NCI-H1048 (cell line): ENCODE measurements at regions not wholly inside any gene's neighbourhood (a gene's known extent, or its start where the extent isn't known, plus 50 kb on each side); places are given as distances from the start of the nearest gene placed in this dataset.

ENCODE experiments used
- DNase-seq: peaks from one replicate; lab custom pipeline; 2025; lab: John Stamatoyannopoulos, UW

GRCh38 chr14:100399052-100399849 is 76.1 kb downstream of the SLC25A47 start:
- no peak for DNase-seq

GRCh38 chr14:100400115-100400514 is 77.0 kb downstream of the SLC25A47 start:
- no peak for DNase-seq

- no peak for DNase-seq
Measured at GRCh38 chr14:100401031-100401692, 78.0 kb downstream of the SLC25A47 start.

DNA sequence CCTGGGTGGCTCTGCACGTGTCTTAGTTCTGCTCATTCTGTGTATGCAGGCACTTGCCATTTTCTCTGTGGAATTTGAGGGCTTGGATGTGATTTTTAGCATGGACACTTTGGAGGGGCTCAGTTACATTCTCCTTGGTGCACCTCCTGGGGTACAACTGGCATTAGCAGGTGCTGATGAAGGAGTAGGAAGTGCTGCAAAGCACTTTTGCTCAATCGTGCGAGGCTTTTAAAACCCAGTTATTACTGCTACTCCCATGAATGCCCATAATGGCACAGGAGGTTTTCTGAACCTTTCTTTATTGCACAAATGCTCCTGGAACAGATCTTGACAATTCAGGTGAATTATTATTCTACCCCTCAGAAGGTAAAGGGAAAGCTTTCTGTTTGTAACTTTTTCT is 78.7 kb downstream of the SLC25A47 start:
- no peak for DNase-seq

GRCh38 chr14:100402631-100403030 is 79.5 kb downstream of the SLC25A47 start:
- no peak for DNase-seq

DNA sequence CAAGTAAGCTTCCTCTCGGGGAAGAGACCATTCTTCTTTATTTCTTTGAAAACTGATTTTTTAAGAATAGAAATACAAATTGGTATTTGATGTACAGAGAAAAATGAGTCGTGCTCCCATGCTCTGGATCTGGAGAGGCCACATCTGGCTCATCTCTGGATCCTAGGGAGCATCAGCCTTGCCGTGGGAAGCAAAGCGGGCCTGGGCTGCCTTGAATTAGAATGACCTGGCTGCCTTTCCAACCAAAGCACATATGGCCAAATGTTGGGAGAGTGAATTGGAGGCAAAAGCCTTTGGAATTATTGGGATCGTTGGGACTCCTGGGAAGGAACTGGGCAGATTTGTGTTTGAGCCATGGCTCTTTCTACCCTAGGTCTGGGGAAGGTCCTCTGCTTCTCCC is 80.0 kb downstream of the SLC25A47 start:
- no peak for DNase-seq

- DNase-seq: no peak
Measured at GRCh38 chr14:100403802-100404365, 80.7 kb downstream of the SLC25A47 start.

GRCh38 chr14:100404419-100404818 is 81.3 kb downstream of the SLC25A47 start:
- DNase-seq: no peak

GRCh38 chr14:100405760-100406455 is 82.8 kb downstream of the SLC25A47 start:
- no peak for DNase-seq

DNA sequence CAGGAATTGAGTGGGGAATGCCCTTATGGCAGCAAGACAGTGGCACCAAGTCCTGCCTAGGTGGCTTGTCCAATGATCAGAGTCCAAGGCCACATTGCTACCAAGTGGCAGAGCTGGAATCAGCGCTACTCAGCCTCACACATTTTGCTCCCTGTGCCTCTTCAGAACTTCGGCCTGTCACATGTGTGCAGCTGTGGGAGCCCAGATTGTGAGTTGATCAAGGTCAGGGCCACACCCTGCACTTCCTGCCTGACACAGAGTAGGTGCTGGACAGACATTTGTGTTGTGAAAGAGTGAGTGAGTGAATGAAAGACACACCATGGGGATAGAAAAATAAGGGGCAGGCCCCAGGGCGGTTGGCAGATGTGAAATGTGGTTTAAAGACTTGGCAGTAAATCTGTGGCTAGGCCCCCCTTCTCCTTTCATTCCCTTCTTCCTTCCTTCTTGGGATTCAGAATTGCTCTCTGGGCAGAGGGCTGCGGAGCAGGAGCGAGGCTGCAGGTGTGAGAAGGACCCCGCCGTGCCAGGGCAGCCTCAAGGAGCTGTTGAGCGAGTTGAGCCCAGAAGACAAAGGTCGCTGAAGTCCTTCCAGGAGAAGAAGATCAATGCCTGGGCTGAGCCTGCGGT is 83.5 kb downstream of the SLC25A47 start:
- no peak for DNase-seq

DNA sequence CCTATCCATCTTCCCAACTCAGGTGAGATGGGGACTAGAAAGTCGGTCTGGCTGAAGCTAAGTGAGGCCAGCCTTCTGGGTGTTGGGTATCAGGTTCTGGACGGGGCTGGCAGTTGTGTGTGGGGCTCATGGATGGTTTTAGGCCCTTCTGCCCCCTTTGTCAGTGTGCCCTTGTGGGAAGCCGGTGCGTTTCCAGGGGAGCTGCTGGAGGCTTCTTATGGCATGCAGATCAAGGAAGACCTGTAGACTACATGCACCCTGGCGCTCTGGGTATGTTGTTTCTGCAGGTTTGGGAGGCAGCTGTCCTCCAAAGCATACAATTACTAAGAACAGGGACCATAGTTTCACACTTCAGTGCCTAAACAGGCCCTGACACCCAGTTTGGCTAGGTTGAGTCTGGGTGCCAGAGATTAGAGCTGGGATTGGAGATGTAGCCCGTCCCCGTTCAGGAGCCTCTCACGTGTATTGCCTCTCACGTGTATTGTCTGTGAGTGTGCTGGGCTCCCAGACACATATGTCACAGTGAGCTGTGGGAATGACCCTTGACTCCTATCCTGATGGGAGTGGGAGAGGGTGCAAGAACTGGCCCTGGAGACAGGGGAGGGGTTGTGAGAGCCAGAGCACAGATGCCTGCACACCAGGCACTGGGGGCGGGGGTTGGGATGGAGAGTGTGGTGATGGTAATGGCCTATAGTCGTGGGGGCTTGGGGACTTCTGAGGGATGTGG is 84.4 kb downstream of the SLC25A47 start:
- DNase-seq: no peak

GRCh38 chr14:100408350-100409002 is 85.3 kb downstream of the SLC25A47 start:
- no peak for DNase-seq

GRCh38 chr14:100409003-100409360 is 85.8 kb downstream of the SLC25A47 start:
- DNase-seq: no peak

GRCh38 chr14:100409651-100410050 is 86.5 kb downstream of the SLC25A47 start:
- DNase-seq: no peak

DNA sequence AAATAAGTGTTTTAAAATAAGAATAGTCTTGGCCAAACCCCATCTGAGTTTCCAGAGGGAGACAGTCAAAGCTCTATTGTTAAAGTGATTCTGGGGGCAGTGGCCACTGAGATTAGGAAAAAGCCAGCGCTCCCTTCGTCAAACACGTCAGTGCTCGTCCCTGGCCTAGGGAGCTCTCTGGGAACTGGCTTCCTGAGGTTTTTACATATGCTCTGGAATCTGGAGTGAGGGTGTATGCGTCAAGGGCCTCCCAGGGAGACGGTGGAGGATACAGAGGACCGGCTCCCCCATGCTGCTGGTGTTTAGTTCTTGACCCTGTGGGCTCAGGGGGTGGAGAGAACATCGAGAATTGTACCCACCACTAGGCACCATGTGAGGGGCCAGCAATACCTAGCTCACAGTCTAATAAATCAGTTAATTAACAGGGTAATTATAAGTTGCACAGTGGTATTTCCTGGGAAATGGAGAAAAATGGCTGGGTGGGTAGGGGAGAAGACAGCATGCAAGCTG is 87.0 kb downstream of the SLC25A47 start:
- DNase-seq: no peak

DNA sequence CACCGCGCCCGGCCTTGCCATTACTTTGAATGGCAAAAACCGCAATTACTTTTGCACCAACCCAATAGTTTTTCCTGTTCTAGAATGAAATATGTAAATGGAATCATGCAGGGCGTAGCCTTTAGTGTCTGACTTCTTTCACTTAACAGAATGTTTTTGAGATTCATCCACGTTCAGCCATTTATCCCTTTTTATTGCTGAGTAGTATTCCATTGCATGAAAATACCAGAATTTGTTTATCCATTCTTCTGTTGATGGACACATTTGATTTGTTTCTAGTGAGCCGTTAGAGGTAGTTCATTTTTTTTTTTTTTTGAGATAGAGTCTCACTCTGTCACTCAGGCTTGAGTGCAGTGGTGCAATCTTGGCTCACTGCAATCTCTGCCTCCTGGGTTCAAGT is 90.6 kb downstream of the SLC25A47 start:
- DNase-seq: no peak

DNA sequence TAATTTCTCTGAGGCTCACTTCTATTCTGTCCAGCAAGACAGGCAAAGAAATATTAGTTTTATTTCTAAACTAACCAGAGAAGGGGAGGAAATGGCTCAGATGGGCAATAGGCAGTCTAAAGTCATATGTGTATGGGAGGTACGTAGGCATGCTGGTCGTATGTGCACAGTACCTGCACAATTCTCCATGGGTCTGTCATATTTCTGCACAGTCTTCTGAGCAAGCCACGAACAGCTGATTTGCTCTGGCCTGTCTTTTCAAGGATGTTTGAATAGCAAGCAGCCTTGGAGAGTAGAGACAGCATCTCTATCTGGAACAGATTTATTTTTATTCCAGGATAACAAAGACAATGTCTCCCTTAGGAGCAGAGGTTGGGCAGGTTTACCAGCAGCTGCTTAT is 92.1 kb downstream of the SLC25A47 start:
- no peak for DNase-seq

GRCh38 chr14:100416081-100416680 is 93.0 kb downstream of the SLC25A47 start:
- DNase-seq: no peak

DNA sequence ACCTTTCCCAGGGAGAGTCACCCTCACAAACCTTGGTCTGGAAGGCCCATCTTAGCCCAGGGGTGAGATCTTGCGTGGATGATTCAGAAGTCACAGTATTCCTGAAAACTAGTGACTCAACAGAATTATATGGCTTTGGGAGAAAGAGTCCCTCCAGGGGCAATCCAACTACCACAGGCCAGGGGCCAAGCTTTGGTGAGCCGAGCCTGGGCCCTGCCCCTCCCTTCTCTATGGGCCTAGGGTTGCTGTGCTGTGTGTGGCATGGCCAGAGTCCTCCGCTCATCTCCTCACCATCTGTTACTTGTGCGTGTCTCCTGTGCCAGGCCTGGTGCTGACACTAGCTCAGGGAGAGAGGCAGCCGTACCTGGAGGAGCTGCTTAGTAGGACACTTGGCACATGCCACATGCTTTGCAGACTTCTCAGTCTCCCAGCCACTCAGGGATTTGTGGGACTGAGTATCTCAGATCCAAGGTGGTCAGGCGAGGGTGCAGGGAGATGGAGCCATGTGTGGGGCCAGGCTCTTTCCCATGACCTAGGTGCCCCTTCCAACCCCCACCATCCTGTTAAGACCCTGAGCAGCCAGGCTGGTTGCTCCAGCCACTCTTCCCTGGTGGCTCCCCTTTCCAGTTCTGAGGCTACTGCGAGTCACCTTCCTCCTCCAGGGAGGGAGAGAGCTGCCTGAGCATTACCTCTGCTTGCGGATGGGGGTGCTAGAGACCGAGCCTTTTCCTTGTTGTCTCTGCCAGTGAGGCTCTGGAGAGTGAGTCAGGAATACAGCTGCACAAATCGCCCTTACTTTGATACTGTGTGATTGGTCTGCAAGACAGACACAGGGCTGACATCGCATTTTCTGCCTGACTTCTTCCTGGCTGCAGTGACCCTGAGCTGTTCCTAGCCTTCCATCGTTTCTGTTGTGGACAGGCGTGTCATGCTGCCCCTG is 94.1 kb downstream of the SLC25A47 start:
- DNase-seq: no peak
